Activated CD4-positive, alpha-beta T cell treated with anti-CD3 and anti-CD28 coated beads, Interleukin-2, amount 10 ng/mL, durations not matched to agents 7 days and 5 days (primary cell): ENCODE measurements at regions not wholly inside any gene's neighbourhood (a gene's known extent, or its start where the extent isn't known, plus 50 kb on each side); places are given as distances from the start of the nearest gene placed in this dataset.
"Not testable (repeated sequence)": the region's sequence is repeated elsewhere in the genome, so short reads cannot be mapped to it uniquely, and the experiment has no call there.

ENCODE experiments used
- CTCF ChIA-PET: fragments of 350-600 bp; sonication (Branson Sonifier 250); formaldehyde crosslinking; loops from one replicate; lab custom pipeline; 2021; ENCODE audit warnings: antibody characterized with exemption; lab: Charles Lee
- POLR2A ChIA-PET: fragments of 350-600 bp; sonication (Branson Sonifier 250); formaldehyde crosslinking; loops from one replicate; lab custom pipeline; 2021; ENCODE audit warnings: antibody characterized with exemption; lab: Charles Lee
- DNase-seq: peaks from one replicate; pipeline ENCODE4 v3.0.0-alpha.2; 2020
- H3K27ac Mint-ChIP-seq: one replicate; pipeline ENCODE4 v1.8.0; 2021; ENCODE audit warnings: mild to moderate bottlenecking, moderate library complexity, mixed read lengths
- H3K27me3 Mint-ChIP-seq: one replicate; pipeline ENCODE4 v1.8.0; 2021; ENCODE audit warnings: mixed read lengths
- H3K36me3 Mint-ChIP-seq: one replicate; pipeline ENCODE4 v1.8.0; 2021; ENCODE audit warnings: low read depth, mixed read lengths
- H3K4me1 Mint-ChIP-seq: one replicate; pipeline ENCODE4 v1.8.0; 2021; ENCODE audit warnings: mixed read lengths
- H3K4me3 Mint-ChIP-seq: one replicate; pipeline ENCODE4 v1.8.0; 2021; ENCODE audit warnings: mild to moderate bottlenecking, moderate library complexity, mixed read lengths
- H3K9me3 Mint-ChIP-seq: one replicate; pipeline ENCODE4 v1.8.0; 2021; ENCODE audit warnings: mixed read lengths

- H3K9me3 Mint-ChIP-seq = peaks cover 10% of the 10 kb centered on the region
- DNase-seq = no peak
- H3K27me3 Mint-ChIP-seq = no peaks in the 10 kb centered on the region
- H3K27ac Mint-ChIP-seq = no peak overlapping the region
- no peak overlapping the region for H3K4me3 Mint-ChIP-seq
- no peaks in the 10 kb centered on the region for H3K4me1 Mint-ChIP-seq
- ChIA-PET POLR2A (no interaction called here), CTCF (no interaction called here)
- no peaks in the 10 kb centered on the region for H3K36me3 Mint-ChIP-seq
Observed at GRCh38 chr5:28313321-28313951, 1275.0 kb upstream of the CDH9 start.

- no peaks in the 10 kb centered on the region for H3K9me3 Mint-ChIP-seq
- H3K36me3 Mint-ChIP-seq = no peaks in the 10 kb centered on the region
- H3K4me1 Mint-ChIP-seq = no peaks in the 10 kb centered on the region
- DNase-seq = no peak
- H3K27me3 Mint-ChIP-seq = no peaks in the 10 kb centered on the region
- H3K4me3 Mint-ChIP-seq = no peak overlapping the region
- POLR2A ChIA-PET = no interaction called here
- CTCF ChIA-PET = no interaction called here
- H3K27ac Mint-ChIP-seq = no peak overlapping the region
Observed at GRCh38 chr5:28310696-28311095, 1272.3 kb upstream of the CDH9 start.

GRCh38 chr5:28305891-28306290 lies 1267.5 kb upstream of the CDH9 start:
- H3K4me3 Mint-ChIP-seq = no peak overlapping the region
- no peaks in the 10 kb centered on the region for H3K9me3 Mint-ChIP-seq
- ChIA-PET CTCF (no interaction called here), POLR2A (no interaction called here)
- no peaks in the 10 kb centered on the region for H3K27me3 Mint-ChIP-seq
- no peak overlapping the region for H3K27ac Mint-ChIP-seq
- DNase-seq = no peak
- no peaks in the 10 kb centered on the region for H3K36me3 Mint-ChIP-seq
- no peaks in the 10 kb centered on the region for H3K4me1 Mint-ChIP-seq

GRCh38 chr5:28301712-28302111 lies 1263.3 kb upstream of the CDH9 start:
- Mint-ChIP-seq H3K36me3 (no peaks in the 10 kb centered on the region), H3K27ac (no peak overlapping the region), H3K4me1 (no peaks in the 10 kb centered on the region), H3K27me3 (no peaks in the 10 kb centered on the region), H3K4me3 (no peak overlapping the region), H3K9me3 (peaks cover 5% of the 10 kb centered on the region)
- ChIA-PET POLR2A (no interaction called here), CTCF (no interaction called here)
- no peak for DNase-seq

GRCh38 chr5:28296254-28297013 lies 1258.0 kb upstream of the CDH9 start:
- Mint-ChIP-seq H3K36me3 (no peaks in the 10 kb centered on the region), H3K4me1 (no peaks in the 10 kb centered on the region), H3K4me3 (no peak overlapping the region), H3K9me3 (peaks cover 7% of the 10 kb centered on the region), H3K27ac (no peak overlapping the region), H3K27me3 (no peaks in the 10 kb centered on the region)
- ChIA-PET POLR2A (no interaction called here), CTCF (no interaction called here)
- DNase-seq = no peak

- H3K27ac Mint-ChIP-seq, H3K4me3 Mint-ChIP-seq, H3K27me3 Mint-ChIP-seq, H3K36me3 Mint-ChIP-seq, H3K4me1 Mint-ChIP-seq, DNase-seq, CTCF ChIA-PET, POLR2A ChIA-PET: not testable (repeated sequence)
- H3K9me3 Mint-ChIP-seq = peaks cover 10% of the 10 kb centered on the region
Observed at GRCh38 chr5:28287021-28287420, 1248.6 kb upstream of the CDH9 start.

- POLR2A ChIA-PET = no interaction called here
- no peaks in the 10 kb centered on the region for H3K36me3 Mint-ChIP-seq
- no peaks in the 10 kb centered on the region for H3K4me1 Mint-ChIP-seq
- CTCF ChIA-PET = no interaction called here
- peaks cover 10% of the 10 kb centered on the region for H3K9me3 Mint-ChIP-seq
- no peak for DNase-seq
- H3K4me3 Mint-ChIP-seq = no peak overlapping the region
- no peak overlapping the region for H3K27ac Mint-ChIP-seq
- no peaks in the 10 kb centered on the region for H3K27me3 Mint-ChIP-seq
Observed at GRCh38 chr5:28286566-28286965, 1248.2 kb upstream of the CDH9 start.

- H3K4me1 Mint-ChIP-seq = no peaks in the 10 kb centered on the region
- no peak overlapping the region for H3K4me3 Mint-ChIP-seq
- ChIA-PET POLR2A (no interaction called here), CTCF (no interaction called here)
- no peak for DNase-seq
- H3K27ac Mint-ChIP-seq = no peak overlapping the region
- no peaks in the 10 kb centered on the region for H3K27me3 Mint-ChIP-seq
- peaks cover 16% of the 10 kb centered on the region for H3K9me3 Mint-ChIP-seq
- H3K36me3 Mint-ChIP-seq = no peaks in the 10 kb centered on the region
Observed at GRCh38 chr5:28284788-28285187, 1246.4 kb upstream of the CDH9 start.

GRCh38 chr5:28281351-28281750 lies 1243.0 kb upstream of the CDH9 start:
- Mint-ChIP-seq H3K27ac (no peak overlapping the region), H3K36me3 (no peaks in the 10 kb centered on the region), H3K4me1 (no peaks in the 10 kb centered on the region), H3K4me3 (no peak overlapping the region), H3K27me3 (no peaks in the 10 kb centered on the region), H3K9me3 (peaks cover 8% of the 10 kb centered on the region)
- DNase-seq = no peak
- CTCF ChIA-PET = no interaction called here
- POLR2A ChIA-PET = no interaction called here

- DNase-seq = no peak
- H3K4me1 Mint-ChIP-seq = no peaks in the 10 kb centered on the region
- no peak overlapping the region for H3K27ac Mint-ChIP-seq
- H3K9me3 Mint-ChIP-seq = peaks cover 6% of the 10 kb centered on the region
- H3K36me3 Mint-ChIP-seq = no peaks in the 10 kb centered on the region
- ChIA-PET CTCF (no interaction called here), POLR2A (no interaction called here)
- H3K4me3 Mint-ChIP-seq = no peak overlapping the region
- no peaks in the 10 kb centered on the region for H3K27me3 Mint-ChIP-seq
Observed at GRCh38 chr5:28275931-28276330, 1237.5 kb upstream of the CDH9 start.

GRCh38 chr5:28269978-28270377 lies 1231.6 kb upstream of the CDH9 start:
- no peaks in the 10 kb centered on the region for H3K4me1 Mint-ChIP-seq
- POLR2A ChIA-PET = no interaction called here
- H3K36me3 Mint-ChIP-seq = no peaks in the 10 kb centered on the region
- CTCF ChIA-PET = no interaction called here
- H3K4me3 Mint-ChIP-seq = no peak overlapping the region
- H3K9me3 Mint-ChIP-seq = peaks cover 8% of the 10 kb centered on the region
- no peak for DNase-seq
- no peaks in the 10 kb centered on the region for H3K27me3 Mint-ChIP-seq
- H3K27ac Mint-ChIP-seq = no peak overlapping the region

GRCh38 chr5:28265877-28266276 lies 1227.5 kb upstream of the CDH9 start:
- H3K4me3 Mint-ChIP-seq = no peak overlapping the region
- no peaks in the 10 kb centered on the region for H3K4me1 Mint-ChIP-seq
- DNase-seq = no peak
- ChIA-PET CTCF (no interaction called here), POLR2A (no interaction called here)
- H3K36me3 Mint-ChIP-seq = no peaks in the 10 kb centered on the region
- no peak overlapping the region for H3K27ac Mint-ChIP-seq
- no peaks in the 10 kb centered on the region for H3K27me3 Mint-ChIP-seq
- peaks cover 12% of the 10 kb centered on the region for H3K9me3 Mint-ChIP-seq

GRCh38 chr5:28254846-28255245 lies 1216.5 kb upstream of the CDH9 start:
- Mint-ChIP-seq H3K4me1 (no peaks in the 10 kb centered on the region), H3K27ac (no peak overlapping the region), H3K27me3 (no peaks in the 10 kb centered on the region), H3K36me3 (no peaks in the 10 kb centered on the region), H3K9me3 (peaks cover 14% of the 10 kb centered on the region), H3K4me3 (no peak overlapping the region)
- POLR2A ChIA-PET = no interaction called here
- CTCF ChIA-PET = no interaction called here
- no peak for DNase-seq

- no peak for DNase-seq
- ChIA-PET POLR2A (no interaction called here), CTCF (no interaction called here)
- Mint-ChIP-seq H3K9me3 (peaks cover 25% of the 10 kb centered on the region), H3K4me1 (no peaks in the 10 kb centered on the region), H3K36me3 (no peaks in the 10 kb centered on the region), H3K4me3 (no peak overlapping the region), H3K27me3 (no peaks in the 10 kb centered on the region), H3K27ac (no peak overlapping the region)
Observed at GRCh38 chr5:28253431-28253830, 1215.0 kb upstream of the CDH9 start.
